ENCODE measurements at regions not wholly inside any gene's neighbourhood (a gene's known extent, or its start where the extent isn't known, plus 50 kb on each side); places are given as distances from the start of the nearest gene placed in this dataset.

DNA sequence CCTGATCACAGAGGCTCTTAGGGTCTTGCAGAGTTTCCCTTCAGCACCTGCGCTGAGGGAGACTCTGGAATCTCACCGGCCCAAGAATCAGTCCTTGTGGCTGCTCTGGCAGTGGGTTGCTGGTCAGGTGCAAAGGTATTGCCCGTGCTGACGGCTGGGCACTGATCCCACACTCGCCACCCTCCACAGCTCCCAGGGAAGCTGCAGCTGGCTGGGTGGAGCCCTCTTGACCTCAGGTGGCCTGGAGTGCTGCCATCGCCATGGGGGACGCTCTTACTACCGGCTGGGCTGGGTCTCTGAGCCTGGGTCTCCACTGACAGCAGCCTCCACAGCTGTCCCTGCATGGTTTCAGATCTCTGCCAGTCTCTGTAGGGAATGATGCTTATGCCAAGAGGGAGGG is 52.6 kb upstream of the EPHB3 start:
- DNase-seq = no peak

DNA sequence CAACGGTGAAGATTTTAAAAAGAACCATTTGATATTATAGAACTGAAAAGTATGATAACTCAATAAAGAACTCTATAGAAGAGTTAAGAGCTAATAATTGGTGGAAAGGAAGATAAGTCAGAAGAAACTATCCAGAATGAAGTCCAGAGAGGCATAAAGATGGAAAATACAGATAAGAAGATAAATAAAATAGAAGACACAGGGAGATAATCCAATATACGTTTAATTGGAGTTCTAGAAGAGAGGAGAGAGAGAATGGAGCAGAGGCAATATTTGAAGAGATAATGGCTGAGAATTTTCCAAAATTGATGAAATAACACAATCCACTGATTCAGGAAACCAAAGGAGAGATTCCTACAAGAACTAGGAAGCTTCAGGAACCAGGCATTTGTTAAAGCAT is 49.8 kb upstream of the EPHB3 start:
- DNase-seq = no peak

All from hypothalamus (tissue), 51 donors.